ENCODE measurements at regions not wholly inside any gene's neighbourhood (a gene's known extent, or its start where the extent isn't known, plus 50 kb on each side); places are given as distances from the start of the nearest gene placed in this dataset.

- Histone ChIP-seq H3K4me1 (peaks cover 0 to under 1% of the 10 kb centered on the region in 2 donors), H3K9me3 (no peaks in the 10 kb centered on the region), H3K27me3 (no peaks in the 10 kb centered on the region), H3K36me3 (no peaks in the 10 kb centered on the region), H3K4me3 (no peak overlapping the region), H3K27ac (no peak overlapping the region)
- DNase-seq, result no peak
- TF ChIP-seq CTCF (IDR thresholded peaks at IDR 0.05) (no peak), POLR2A (IDR thresholded peaks at IDR 0.05) (no peak)
- intact Hi-C loops (cut with DNase I; ENCODE audit: low total_unique reads), result no loop called here
Measured at GRCh38 chr14:50012644-50013043, 103.7 kb downstream of the VCPKMT start.

- Histone ChIP-seq H3K9me3 (no peaks in the 10 kb centered on the region), H3K4me3 (no peak overlapping the region), H3K4me1 (peaks cover 0 to 5% of the 10 kb centered on the region in 2 donors), H3K27me3 (no peaks in the 10 kb centered on the region), H3K36me3 (no peaks in the 10 kb centered on the region), H3K27ac (no peak overlapping the region)
- TF ChIP-seq CTCF (IDR thresholded peaks at IDR 0.05), result no peak
- TF ChIP-seq POLR2A (IDR thresholded peaks at IDR 0.05), result no peak
- intact Hi-C loops (cut with DNase I; ENCODE audit: low total_unique reads), result no loop called here
- DNase-seq, result no peak
Measured at GRCh38 chr14:50013198-50013918, 103.0 kb downstream of the VCPKMT start.

GRCh38 chr14:50013934-50014333 lies 102.4 kb downstream of the VCPKMT start:
- Histone ChIP-seq H3K27ac (no peak overlapping the region), H3K4me1 (peaks cover 0 to 5% of the 10 kb centered on the region in 2 donors), H3K9me3 (no peaks in the 10 kb centered on the region), H3K4me3 (no peak overlapping the region), H3K36me3 (no peaks in the 10 kb centered on the region), H3K27me3 (no peaks in the 10 kb centered on the region)
- DNase-seq, result no peak
- TF ChIP-seq POLR2A (IDR thresholded peaks at IDR 0.05), result no peak
- intact Hi-C loops (cut with DNase I; ENCODE audit: low total_unique reads), result no loop called here

GRCh38 chr14:50014809-50015430 lies 101.5 kb downstream of the VCPKMT start:
- Histone ChIP-seq H3K27me3 (no peaks in the 10 kb centered on the region), H3K27ac (no peak overlapping the region), H3K4me1 (peaks cover 0 to 5% of the 10 kb centered on the region in 2 donors), H3K4me3 (no peak overlapping the region), H3K36me3 (no peaks in the 10 kb centered on the region), H3K9me3 (no peaks in the 10 kb centered on the region)
- no peak for DNase-seq
- TF ChIP-seq POLR2A (IDR thresholded peaks at IDR 0.05), result no peak
- no peak for TF ChIP-seq CTCF (IDR thresholded peaks at IDR 0.05)
- intact Hi-C loops (cut with DNase I; ENCODE audit: low total_unique reads), result no loop called here

GRCh38 chr14:50015716-50016115 lies 100.7 kb downstream of the VCPKMT start:
- Histone ChIP-seq H3K4me1 (peaks cover 0 to 5% of the 10 kb centered on the region in 2 donors), H3K9me3 (no peaks in the 10 kb centered on the region), H3K36me3 (no peaks in the 10 kb centered on the region), H3K4me3 (no peak overlapping the region), H3K27ac (no peak overlapping the region), H3K27me3 (no peaks in the 10 kb centered on the region)
- no peak for DNase-seq
- no peak for TF ChIP-seq POLR2A (IDR thresholded peaks at IDR 0.05)
- no peak for TF ChIP-seq CTCF (IDR thresholded peaks at IDR 0.05)
- intact Hi-C loops (cut with DNase I; ENCODE audit: low total_unique reads), result no loop called here
